Heart right ventricle (tissue), 16 donors: ENCODE measurements at regions not wholly inside any gene's neighbourhood (a gene's known extent, or its start where the extent isn't known, plus 50 kb on each side); places are given as distances from the start of the nearest gene placed in this dataset.

Experiments
- ATAC-seq, 8 donors: fragments of 200-7000 bp; cut with Tn5 transposase; one replicate each; pipeline ENCODE4 v1.9.1; 2020; ENCODE audit warnings: mild to moderate bottlenecking in 8 of 8, moderate library complexity in 8 of 8, moderate number of reproducible peaks in 1 of 8
- DNase-seq, 2 donors: peaks; one replicate each; pipeline ENCODE4 v3.0.0-alpha.2; 2020
- H3K27ac ChIP-seq, 10 donors: fragments of 200-600 bp; sonication (generic) in 2 of 10; one replicate each; pipeline versions ENCODE4 v1.5.0 to v1.8.0; 2020 to 2022; ENCODE audit warnings: mild to moderate bottlenecking in 3 of 10
- H3K27me3 ChIP-seq, 7 donors: fragments of 200-600 bp; one replicate each; pipeline ENCODE4 v1.8.0; 2021 to 2022; ENCODE audit warnings: mild to moderate bottlenecking in 2 of 7
- H3K36me3 ChIP-seq, 9 donors: fragments of 200-600 bp; sonication (generic) in 1 of 9; one replicate each; pipeline versions ENCODE4 v1.5.0 to v1.8.0; 2020 to 2022; ENCODE audit warnings: mild to moderate bottlenecking in 2 of 9
- H3K4me1 ChIP-seq, 9 donors: fragments of 200-600 bp; sonication (generic) in 1 of 9; one replicate each; pipeline versions ENCODE4 v1.5.0 to v1.8.0; 2020 to 2022; ENCODE audit warnings: mild to moderate bottlenecking in 4 of 9
- H3K4me3 ChIP-seq, 10 donors: fragments of 200-600 bp; sonication (generic) in 2 of 10; one replicate each; pipeline versions ENCODE4 v1.5.0 to v1.8.0; 2020 to 2022; ENCODE audit warnings: mild to moderate bottlenecking in 7 of 10, moderate library complexity in 2 of 10
- H3K9me3 ChIP-seq, 11 donors: fragments of 200-600 bp in 10 of 11; sonication (generic) in 2 of 11; one replicate each; pipeline versions ENCODE4 v1.5.0 to v1.8.0; 2013 to 2022; ENCODE audit warnings: mild to moderate bottlenecking in 2 of 11, control low read depth in 1 of 11, moderate library complexity in 1 of 11
- CTCF ChIP-seq, 9 donors: fragments of 200-600 bp; sonication (generic) in 2 of 9; IDR thresholded peaks; one replicate each; pipeline versions ENCODE4 v1.5.0 to v1.8.0; 2021 to 2022; ENCODE audit warnings: antibody characterized with exemption in 9 of 9, mild to moderate bottlenecking in 5 of 9, moderate library complexity in 1 of 9
- WGBS, 2 donors: extraction: QIAGEN DNeasy Blood & Tissue Kit; methylation state at CpG; one replicate each; pipeline ENCODE4 v1.1.7; 2013; ENCODE audit warnings: inconsistent platforms in 1 of 2; 5-methylcytosine and 5-hydroxymethylcytosine counted together
- intact Hi-C, 10 donors: fragments of 100-400 bp; cut with DNase I; formaldehyde crosslinking; loops; one replicate each; pipeline versions ENCODE4 v1.11.1 to v1.14.2; 2022
- donor health status: Arrhythmogenic right ventricular cardiomyopathy.
- donor health status: ischemic (EF 13 %, LVEDD 7.1; RV severe dilation, severe dysfunction).
- donor health status: healthy with polysubstance abuse.
- donor health status: DM: no; HTN: yes; CAD: no.
- donor health status: DM: no; HTN: no; CAD: no.
- donor health status: ischemic (EF 25% LVEDD 6.9; RV normal size, moderate dysfunction).
- donor health status: ischemic (EF 25% LVEDD 5.7; RV mildly dilated, moderate dysfunction).
- donor health status: healthy.
- donor health status: DM: yes; HTN: yes; CAD: no.
- donor health status: Ischemic cardiomyopathy.
- donor health status: ischemic (EF 35%, LVEDD 5.7; RV mildly dilated, moderate dysfunction).
- donor health status: nonischemic (EF 11% LVEDD 7.7; RV severe dilation, severe dysfunction).
- donor health status: DM: yes; HTN: yes; CAD: no.
- donor health status: PGD.
- donor health status: ischemic (EF 29% LVEDD 5.4; RV normal size, mild dysfunction).
- donor health status: nonischemic (EF 23%, LVEDD 6.1; RV moderate dilation, normal function).

- intact Hi-C loops, result no loop called here
- H3K27ac ChIP-seq, result no peak overlapping the region
- TF ChIP-seq CTCF (IDR thresholded peaks at IDR 0.05), result no peak
- ATAC-seq (no peak), DNase-seq (no peak)
- peaks cover 0 to 9% (median 0%) of the 10 kb centered on the region in 7 donors for H3K27me3 ChIP-seq
- H3K9me3 ChIP-seq, result peaks cover 0 to 19% (median 0%) of the 10 kb centered on the region in 11 donors
- no peaks in the 10 kb centered on the region for H3K4me1 ChIP-seq
- H3K36me3 ChIP-seq, result no peaks in the 10 kb centered on the region
- H3K4me3 ChIP-seq, result no peak overlapping the region
These were observed 1153.2 kb downstream of the BCL11B start for GRCh38 chr14:98118749-98119148.

GRCh38 chr14:98119739-98120138 is 1152.3 kb downstream of the BCL11B start:
- no peak for TF ChIP-seq CTCF (IDR thresholded peaks at IDR 0.05)
- ATAC-seq (no peak), DNase-seq (no peak)
- Histone ChIP-seq H3K27ac (no peak overlapping the region), H3K4me1 (no peaks in the 10 kb centered on the region), H3K4me3 (no peak overlapping the region), H3K36me3 (no peaks in the 10 kb centered on the region), H3K27me3 (peaks cover 0 to 9% (median 0%) of the 10 kb centered on the region in 7 donors), H3K9me3 (peaks cover 0 to 27% (median 5%) of the 10 kb centered on the region in 11 donors)
- intact Hi-C loops, result no loop called here
- WGBS, 2 donors, result 66 to 91% methylated on average over 4 of the region's 4 CpGs

GRCh38 chr14:98120831-98121464 is 1151.0 kb downstream of the BCL11B start:
- intact Hi-C loops, result no loop called here
- peaks cover 0 to 37% (median 7%) of the 10 kb centered on the region in 11 donors for H3K9me3 ChIP-seq
- no peak for TF ChIP-seq CTCF (IDR thresholded peaks at IDR 0.05)
- H3K36me3 ChIP-seq, result no peaks in the 10 kb centered on the region
- no peaks in the 10 kb centered on the region for H3K27me3 ChIP-seq
- H3K4me1 ChIP-seq, result no peaks in the 10 kb centered on the region
- H3K27ac ChIP-seq, result no peak overlapping the region
- 81 to 86% methylated on average over 6 of the region's 6 CpGs for WGBS, 2 donors
- ATAC-seq, result no peak
- no peak overlapping the region for H3K4me3 ChIP-seq
- DNase-seq, result no peak

- Histone ChIP-seq H3K27ac (no peak overlapping the region), H3K27me3 (no peaks in the 10 kb centered on the region), H3K4me1 (no peaks in the 10 kb centered on the region), H3K9me3 (peaks cover 0 to 45% (median 7%) of the 10 kb centered on the region in 11 donors), H3K36me3 (no peaks in the 10 kb centered on the region), H3K4me3 (no peak overlapping the region)
- intact Hi-C loops, result no loop called here
- DNase-seq, result no peak
- WGBS, 2 donors, result 78 to 79% methylated on average over 4 of the region's 4 CpGs
- no peak for TF ChIP-seq CTCF (IDR thresholded peaks at IDR 0.05)
- ATAC-seq, result no peak
These were observed 1149.5 kb downstream of the BCL11B start for GRCh38 chr14:98122527-98122926.
